Stomach (tissue), 4 donors: ENCODE measurements at regions not wholly inside any gene's neighbourhood (a gene's known extent, or its start where the extent isn't known, plus 50 kb on each side); places are given as distances from the start of the nearest gene placed in this dataset.

ENCODE experiments used
- CTCF ChIP-seq, 7 experiments: fragments of 450-650 bp in 4 of 7; fragments of 200-600 bp in 3 of 7; sonication (generic) in 3 of 7; IDR thresholded peaks; one replicate each; pipeline ENCODE4 v1.5.1; 2016 to 2019; ENCODE audit warnings: antibody characterized with exemption in 7 of 7, control low read depth in 2 of 7, mild to moderate bottlenecking in 1 of 7
- EP300 ChIP-seq: sonication (generic); formaldehyde crosslinking; IDR thresholded peaks from one replicate; pipeline ENCODE4 v1.6.1; 2017; ENCODE audit warnings: antibody characterized with exemption

- TF ChIP-seq CTCF (IDR thresholded peaks at IDR 0.05) (no peak), EP300 (no peak)
Measured at GRCh38 chr13:80462567-80462966, 121.6 kb upstream of the SPRY2 start.
